ENCODE measurements at regions not wholly inside any gene's neighbourhood (a gene's known extent, or its start where the extent isn't known, plus 50 kb on each side); places are given as distances from the start of the nearest gene placed in this dataset.
A peak's percentile ranks its signal among the peaks of the same experiment; 100 is the strongest.
"Not testable (repeated sequence)": the region's sequence is repeated elsewhere in the genome, so short reads cannot be mapped to it uniquely, and the experiment has no call there.

DNA sequence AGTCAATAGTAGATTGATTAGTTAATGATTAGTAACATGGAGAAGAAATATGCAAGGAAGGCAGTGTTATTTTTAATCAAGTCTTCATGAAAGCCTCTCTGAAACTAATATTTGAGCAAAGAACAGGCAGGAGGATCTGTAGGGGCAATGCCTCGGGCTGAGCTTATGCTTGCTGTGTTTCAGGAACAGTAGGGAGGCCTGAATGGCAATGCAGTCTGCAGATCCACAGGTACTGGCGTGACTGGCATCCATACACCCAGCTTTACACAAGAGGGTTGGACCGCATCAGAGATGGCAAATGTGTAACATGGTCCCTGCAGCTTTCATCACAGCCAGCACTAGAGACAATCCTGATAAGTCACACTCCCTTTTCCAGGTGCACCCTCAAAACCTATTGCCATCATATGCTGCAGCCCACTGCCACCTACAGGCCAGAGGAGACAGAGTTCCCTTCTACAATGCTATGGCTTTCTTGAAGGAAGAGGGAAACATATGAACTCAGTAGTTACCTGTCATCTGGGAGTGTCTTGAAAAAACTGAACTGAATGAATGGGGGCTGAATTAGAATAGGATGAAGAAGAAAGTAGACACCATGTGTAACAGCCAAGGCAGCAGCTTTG lies 582.4 kb upstream of the RAB6C start:
- in situ Hi-C loops (cut with HindIII; ENCODE audit: low sequenced_read_pairs): no loop called here
- H3K4me3 ChIP-seq (ENCODE audit: low read depth, low read length): no peak overlapping the region
- DNase-seq (ENCODE audit: low read depth, low spot score): peak; percentile 6
- TF ChIP-seq CTCF (IDR thresholded peaks at IDR 0.05; ENCODE audit: low read depth, low read length): peak; percentile 50

- in situ Hi-C loops (cut with HindIII; ENCODE audit: low sequenced_read_pairs): no loop called here
- TF ChIP-seq CTCF (IDR thresholded peaks at IDR 0.05; ENCODE audit: low read depth, low read length): no peak
- no peak overlapping the region for H3K4me3 ChIP-seq (ENCODE audit: low read depth, low read length)
- no peak for DNase-seq (ENCODE audit: low read depth, low spot score)
Observed at GRCh38 chr2:129400826-129401225, 578.6 kb upstream of the RAB6C start.

DNA sequence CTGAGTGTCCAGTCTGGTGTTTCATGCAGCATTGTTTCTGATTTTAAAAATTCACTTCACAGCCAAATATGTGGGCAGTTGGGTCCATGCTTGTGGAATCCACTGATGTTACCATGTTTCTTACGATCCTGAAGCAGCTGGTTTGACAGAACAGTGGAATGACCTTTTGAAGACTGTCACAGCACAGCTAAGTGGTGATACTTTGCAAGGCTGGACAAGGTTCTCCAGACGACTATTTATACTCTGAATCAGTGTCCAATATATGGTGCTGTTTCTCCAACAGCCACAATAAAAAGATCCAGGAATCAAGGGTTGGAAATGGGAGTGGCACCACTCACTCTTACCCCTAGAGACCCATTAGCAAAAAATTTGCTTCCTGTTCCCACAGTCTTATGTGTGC lies 577.4 kb upstream of the RAB6C start:
- TF ChIP-seq CTCF (IDR thresholded peaks at IDR 0.05; ENCODE audit: low read depth, low read length): no peak
- no peak for DNase-seq (ENCODE audit: low read depth, low spot score)
- in situ Hi-C loops (cut with HindIII; ENCODE audit: low sequenced_read_pairs): no loop called here
- no peak overlapping the region for H3K4me3 ChIP-seq (ENCODE audit: low read depth, low read length)

- TF ChIP-seq CTCF (IDR thresholded peaks at IDR 0.05; ENCODE audit: low read depth, low read length): no peak
- H3K4me3 ChIP-seq (ENCODE audit: low read depth, low read length): no peak overlapping the region
- DNase-seq (ENCODE audit: low read depth, low spot score): no peak
- in situ Hi-C loops (cut with HindIII; ENCODE audit: low sequenced_read_pairs): no loop called here
Observed at GRCh38 chr2:129404000-129404685, 575.3 kb upstream of the RAB6C start.

- no peak for TF ChIP-seq CTCF (IDR thresholded peaks at IDR 0.05; ENCODE audit: low read depth, low read length)
- in situ Hi-C loops (cut with HindIII; ENCODE audit: low sequenced_read_pairs): no loop called here
- DNase-seq (ENCODE audit: low read depth, low spot score): no peak
- no peak overlapping the region for H3K4me3 ChIP-seq (ENCODE audit: low read depth, low read length)
Observed at GRCh38 chr2:129408570-129408969, 570.9 kb upstream of the RAB6C start.

DNA sequence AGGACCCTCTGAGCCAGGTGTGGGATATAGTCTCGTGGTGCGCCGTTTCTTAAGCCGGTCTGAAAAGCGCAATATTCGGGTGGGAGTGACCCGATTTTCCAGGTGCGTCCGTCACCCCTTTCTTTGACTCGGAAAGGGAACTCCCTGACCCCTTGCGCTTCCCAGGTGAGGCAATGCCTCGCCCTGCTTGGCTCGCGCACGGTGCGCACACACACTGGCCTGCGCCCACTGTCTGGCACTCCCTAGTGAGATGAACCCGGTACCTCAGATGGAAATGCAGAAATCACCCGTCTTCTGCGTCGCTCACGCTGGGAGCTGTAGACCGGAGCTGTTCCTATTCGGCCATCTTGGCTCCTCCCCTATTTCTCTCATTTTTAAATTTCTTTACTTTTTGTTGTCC lies 562.4 kb upstream of the RAB6C start:
- in situ Hi-C loops (cut with HindIII; ENCODE audit: low sequenced_read_pairs); DNase-seq (ENCODE audit: low read depth, low spot score); H3K4me3 ChIP-seq (ENCODE audit: low read depth, low read length): not testable (repeated sequence)

DNA sequence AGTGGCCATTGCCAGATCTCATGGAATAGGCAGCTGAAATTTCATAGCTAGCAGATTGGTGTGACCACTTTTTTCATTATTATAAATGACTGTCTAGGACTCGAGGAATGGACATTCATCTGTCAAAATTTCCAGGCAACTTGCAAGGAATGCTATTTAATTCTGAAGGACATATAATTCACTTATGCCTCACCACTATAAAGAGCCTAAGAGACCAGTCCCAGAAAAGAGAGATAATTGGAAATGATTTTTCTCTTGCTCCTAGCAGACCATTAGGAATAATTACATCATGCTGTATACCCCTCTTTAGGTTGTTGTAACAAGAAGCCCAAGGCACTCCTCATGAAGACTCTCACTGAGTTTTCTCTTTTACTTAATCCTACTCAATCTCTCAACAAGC lies 557.4 kb upstream of the RAB6C start:
- H3K4me3 ChIP-seq (ENCODE audit: low read depth, low read length): no peak overlapping the region
- in situ Hi-C loops (cut with HindIII; ENCODE audit: low sequenced_read_pairs): no loop called here
- TF ChIP-seq CTCF (IDR thresholded peaks at IDR 0.05; ENCODE audit: low read depth, low read length): no peak
- DNase-seq (ENCODE audit: low read depth, low spot score): no peak
